Calu3 (cell line): ENCODE measurements at regions not wholly inside any gene's neighbourhood (a gene's known extent, or its start where the extent isn't known, plus 50 kb on each side); places are given as distances from the start of the nearest gene placed in this dataset.

Experiments
- BruUV-seq: library from RNA; stranded (reverse); fragments of 400-500 nt; replicated peaks from 2 replicates; lab custom pipeline; 2021; lab: Mats Ljungman, UMichigan
- CTCF ChIA-PET: fragments of 300-600 bp; sonication (Branson Sonifier 250); formaldehyde crosslinking; loops from one replicate; lab custom pipeline; 2022; ENCODE audit warnings: antibody characterized with exemption; lab: Charles Lee
- DNase-seq: peaks from one replicate; pipeline ENCODE4 v3.0.0; 2022
- H3K27ac Mint-ChIP-seq: one replicate; pipeline ENCODE4 v1.8.0; 2022; ENCODE audit warnings: mixed read lengths; ENCODE audit not compliant: unreplicated experiment
- H3K27me3 Mint-ChIP-seq: one replicate; pipeline ENCODE4 v1.8.0; 2022; ENCODE audit warnings: mixed read lengths; ENCODE audit not compliant: unreplicated experiment
- H3K36me3 Mint-ChIP-seq: one replicate; pipeline ENCODE4 v1.8.0; 2022; ENCODE audit warnings: mild to moderate bottlenecking, moderate library complexity, mixed read lengths; ENCODE audit not compliant: insufficient read depth, unreplicated experiment
- H3K4me1 Mint-ChIP-seq: one replicate; pipeline ENCODE4 v1.8.0; 2022; ENCODE audit warnings: mild to moderate bottlenecking, low read depth, mixed read lengths; ENCODE audit not compliant: unreplicated experiment
- H3K4me3 Mint-ChIP-seq: one replicate; pipeline ENCODE4 v1.8.0; 2022; ENCODE audit warnings: mild to moderate bottlenecking, low read depth, moderate library complexity, mixed read lengths; ENCODE audit not compliant: unreplicated experiment
- H3K9me3 Mint-ChIP-seq: one replicate; pipeline ENCODE4 v1.8.0; 2022; ENCODE audit warnings: low read depth, mixed read lengths; ENCODE audit not compliant: unreplicated experiment
- intact Hi-C: fragments of 100-400 bp; cut with micrococcal nuclease; formaldehyde crosslinking; loops from one replicate; pipeline ENCODE4 v1.10.0; 2022; ENCODE audit not compliant: unreplicated experiment
- TF ChIP-seq, protein P1 (sequence below): fragments of 200-600 bp; IDR thresholded peaks from one replicate; pipeline ENCODE4 v1.8.0; 2022; ENCODE audit warnings: antibody characterized with exemption; ENCODE audit not compliant: unreplicated experiment

DNA sequence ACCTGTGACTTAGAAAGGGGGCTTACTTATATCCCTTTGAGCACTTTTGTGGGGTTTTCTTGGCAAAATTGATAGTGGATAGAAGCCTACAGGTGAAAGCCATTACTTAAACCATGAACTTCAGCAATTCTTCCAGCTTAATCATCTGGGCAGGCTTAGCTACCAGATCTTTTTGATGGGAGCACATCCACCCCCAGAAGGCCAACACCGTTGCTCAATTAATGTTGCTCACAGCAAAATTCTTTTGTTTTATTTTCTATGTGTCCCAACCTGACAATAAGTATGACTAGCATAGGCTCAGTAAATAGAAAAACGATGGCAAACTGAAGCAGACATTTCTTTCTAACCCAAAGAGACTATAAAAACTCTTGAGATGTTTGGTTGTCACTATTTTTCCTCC, 269.4 kb upstream of the TCF4 start:
- intact Hi-C loops = loop anchor here (10.0 kb wide), 1 partner anchor 513 kb away; no protein-coding TSS in a partner anchor
- CTCF ChIA-PET = no interaction called here
- Mint-ChIP-seq H3K36me3 (no peaks in the 10 kb centered on the region), H3K9me3 (no peaks in the 10 kb centered on the region), H3K27me3 (peaks cover 8% of the 10 kb centered on the region), H3K4me1 (peaks cover 22% of the 10 kb centered on the region), H3K27ac (no peak overlapping the region), H3K4me3 (no peak overlapping the region)
- no TSS peak for BruUV-seq
- no peak for DNase-seq
- TF ChIP-seq, protein P1, sequence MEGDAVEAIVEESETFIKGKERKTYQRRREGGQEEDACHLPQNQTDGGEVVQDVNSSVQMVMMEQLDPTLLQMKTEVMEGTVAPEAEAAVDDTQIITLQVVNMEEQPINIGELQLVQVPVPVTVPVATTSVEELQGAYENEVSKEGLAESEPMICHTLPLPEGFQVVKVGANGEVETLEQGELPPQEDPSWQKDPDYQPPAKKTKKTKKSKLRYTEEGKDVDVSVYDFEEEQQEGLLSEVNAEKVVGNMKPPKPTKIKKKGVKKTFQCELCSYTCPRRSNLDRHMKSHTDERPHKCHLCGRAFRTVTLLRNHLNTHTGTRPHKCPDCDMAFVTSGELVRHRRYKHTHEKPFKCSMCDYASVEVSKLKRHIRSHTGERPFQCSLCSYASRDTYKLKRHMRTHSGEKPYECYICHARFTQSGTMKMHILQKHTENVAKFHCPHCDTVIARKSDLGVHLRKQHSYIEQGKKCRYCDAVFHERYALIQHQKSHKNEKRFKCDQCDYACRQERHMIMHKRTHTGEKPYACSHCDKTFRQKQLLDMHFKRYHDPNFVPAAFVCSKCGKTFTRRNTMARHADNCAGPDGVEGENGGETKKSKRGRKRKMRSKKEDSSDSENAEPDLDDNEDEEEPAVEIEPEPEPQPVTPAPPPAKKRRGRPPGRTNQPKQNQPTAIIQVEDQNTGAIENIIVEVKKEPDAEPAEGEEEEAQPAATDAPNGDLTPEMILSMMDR = no peak

DNA sequence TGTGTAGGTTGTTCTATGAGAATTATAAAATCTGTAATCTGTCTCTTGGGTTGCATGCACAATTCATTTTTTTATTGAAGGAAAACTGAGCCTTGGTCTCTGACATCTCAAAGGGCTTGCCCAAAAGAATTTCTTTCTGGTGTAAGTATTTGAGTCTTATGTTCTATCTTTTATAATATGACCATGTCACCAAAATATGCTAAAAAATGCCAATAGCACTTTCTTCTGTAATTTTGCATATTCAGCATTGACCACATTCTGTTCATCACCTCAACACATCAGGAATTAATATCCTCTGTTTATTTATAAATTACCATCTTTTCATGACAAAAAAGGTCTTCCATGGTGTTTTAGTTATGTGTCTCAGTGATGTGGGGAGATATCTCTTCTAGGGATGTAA, 268.7 kb upstream of the TCF4 start:
- peaks cover 22% of the 10 kb centered on the region for H3K4me1 Mint-ChIP-seq
- intact Hi-C loops = loop anchor here (10.0 kb wide), 1 partner anchor 512 kb away; no protein-coding TSS in a partner anchor

DNA sequence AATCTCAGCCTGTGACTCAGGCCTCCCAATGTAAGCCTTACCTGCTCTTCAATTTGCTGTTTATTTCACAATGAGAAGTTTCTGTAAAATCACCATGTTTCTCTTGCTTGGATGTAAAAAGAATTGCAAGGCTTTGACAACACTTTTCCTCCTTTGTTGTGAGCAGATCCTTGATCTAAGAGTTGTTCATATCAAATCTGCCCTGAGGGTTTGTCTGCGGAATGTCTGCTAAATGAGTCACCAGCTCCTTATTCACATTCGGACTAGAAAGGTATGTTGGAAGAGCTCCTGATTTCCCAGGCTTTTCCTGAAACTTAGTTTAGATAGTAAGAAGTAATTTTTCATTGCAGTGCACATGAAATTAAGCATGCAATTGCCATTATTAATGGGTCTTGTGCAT, 268.2 kb upstream of the TCF4 start:
- DNase-seq = peak; percentile 40
- peaks cover 22% of the 10 kb centered on the region for H3K4me1 Mint-ChIP-seq
- H3K27ac Mint-ChIP-seq = no peak overlapping the region
- CTCF ChIA-PET = interaction anchor here (2.1 kb wide), 1 partner anchor 11 kb away, joined by 5 read pairs; no protein-coding TSS in a partner anchor
- TF ChIP-seq, protein P1 = no peak
- H3K4me3 Mint-ChIP-seq = no peak overlapping the region
- H3K9me3 Mint-ChIP-seq = no peaks in the 10 kb centered on the region
- H3K27me3 Mint-ChIP-seq = peaks cover 8% of the 10 kb centered on the region
- BruUV-seq = no TSS peak
- intact Hi-C loops = loop anchor here (10.0 kb wide), 1 partner anchor 511 kb away; no protein-coding TSS in a partner anchor
- no peaks in the 10 kb centered on the region for H3K36me3 Mint-ChIP-seq

More for the DNA sequence above, 268.7 kb upstream of the TCF4 start:
- CTCF ChIA-PET = interaction anchor here (2.1 kb wide), 1 partner anchor 11 kb away, joined by 5 read pairs; no protein-coding TSS in a partner anchor
- Mint-ChIP-seq H3K9me3 (no peaks in the 10 kb centered on the region), H3K4me3 (no peak overlapping the region), H3K27ac (no peak overlapping the region), H3K27me3 (peaks cover 8% of the 10 kb centered on the region), H3K36me3 (no peaks in the 10 kb centered on the region)
- TF ChIP-seq, protein P1 = no peak
- DNase-seq = no peak
- no TSS peak for BruUV-seq

DNA sequence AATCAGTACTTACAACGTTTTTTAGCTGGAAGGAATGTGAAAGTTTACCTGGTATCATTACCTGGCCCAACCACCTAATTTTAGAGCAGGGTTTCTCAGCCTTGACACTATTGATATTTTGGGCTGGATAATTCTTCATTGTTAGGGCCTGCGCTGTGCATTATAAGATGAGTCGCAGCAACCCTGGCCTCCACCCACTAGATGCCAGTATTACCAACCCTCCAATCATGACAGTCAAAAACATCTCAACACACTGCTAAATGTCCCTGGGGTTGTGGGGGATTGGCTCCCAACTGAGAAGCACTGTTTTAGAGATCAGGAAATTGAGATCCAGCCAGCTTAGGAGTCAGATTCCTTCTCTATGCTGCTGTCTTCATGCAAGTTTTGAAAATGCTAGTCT, 265.3 kb upstream of the TCF4 start:
- peaks cover 2% of the 10 kb centered on the region for H3K9me3 Mint-ChIP-seq
- H3K27ac Mint-ChIP-seq = no peak overlapping the region
- DNase-seq = no peak
- peaks cover 22% of the 10 kb centered on the region for H3K4me1 Mint-ChIP-seq
- no peaks in the 10 kb centered on the region for H3K27me3 Mint-ChIP-seq
- CTCF ChIA-PET = no interaction called here
- intact Hi-C loops = loop anchor here (10.0 kb wide), 1 partner anchor 508 kb away; no protein-coding TSS in a partner anchor
- TF ChIP-seq, protein P1 = no peak
- H3K4me3 Mint-ChIP-seq = no peak overlapping the region
- no TSS peak for BruUV-seq
- H3K36me3 Mint-ChIP-seq = no peaks in the 10 kb centered on the region
